MM.1S (cell line): ENCODE measurements at regions not wholly inside any gene's neighbourhood (a gene's known extent, or its start where the extent isn't known, plus 50 kb on each side); places are given as distances from the start of the nearest gene placed in this dataset.

ENCODE experiments used
- CTCF ChIP-seq: fragments of 300-600 bp; sonication (generic); IDR thresholded peaks from 2 replicates; pipeline ENCODE4 v1.5.1; 2016; ENCODE audit warnings: antibody characterized with exemption, low read length, mixed read lengths
- EZH2 ChIP-seq: fragments of 300-600 bp; sonication (generic); optimal IDR thresholded peaks from 2 replicates; pipeline ENCODE3; 2017; ENCODE audit warnings: low read depth, mild to moderate bottlenecking, antibody characterized with exemption, low read length, mixed read lengths

GRCh38 chr16:65681406-65681805, 559.5 kb upstream of the CDH11 start:
- TF ChIP-seq CTCF, result no peak
- no peak for TF ChIP-seq EZH2
